HG03354 (cell line): ENCODE measurements at regions not wholly inside any gene's neighbourhood (a gene's known extent, or its start where the extent isn't known, plus 50 kb on each side); places are given as distances from the start of the nearest gene placed in this dataset.
A peak's percentile ranks its signal among the peaks of the same experiment; 100 is the strongest.
"Not testable (repeated sequence)": the region's sequence is repeated elsewhere in the genome, so short reads cannot be mapped to it uniquely, and the experiment has no call there.

Experiments used
- ATAC-seq: cut with Tn5 transposase; IDR thresholded peaks from one replicate; pipeline ENCODE4 v1.9.1; 2021; ENCODE audit warnings: mild to moderate bottlenecking; ENCODE audit not compliant: unreplicated experiment, poor library complexity, severe bottlenecking

- ATAC-seq: no peak
These were observed 655.3 kb downstream of the SH3BGRL start for GRCh38 chrX:81857192-81857591.

GRCh38 chrX:81866873-81867272 is 665.0 kb downstream of the SH3BGRL start:
- no peak for ATAC-seq

GRCh38 chrX:81868979-81869378 is 667.1 kb downstream of the SH3BGRL start:
- no peak for ATAC-seq

GRCh38 chrX:81874807-81875206 is 672.9 kb downstream of the SH3BGRL start:
- ATAC-seq: no peak

GRCh38 chrX:81875800-81876199 is 673.9 kb downstream of the SH3BGRL start:
- ATAC-seq: no peak

- ATAC-seq: no peak
These were observed 674.5 kb downstream of the SH3BGRL start for GRCh38 chrX:81876437-81876836.

GRCh38 chrX:81890521-81890920 is 688.6 kb downstream of the SH3BGRL start:
- no peak for ATAC-seq

GRCh38 chrX:81900522-81900921 is 698.6 kb downstream of the SH3BGRL start:
- ATAC-seq: no peak

GRCh38 chrX:81925812-81926211 is 723.9 kb downstream of the SH3BGRL start:
- ATAC-seq: no peak

GRCh38 chrX:81945911-81946310 is 744.0 kb downstream of the SH3BGRL start:
- ATAC-seq: not testable (repeated sequence)

- ATAC-seq: no peak
These were observed 755.4 kb downstream of the SH3BGRL start for GRCh38 chrX:81957318-81957717.

- peak; percentile 75 for ATAC-seq
These were observed 756.1 kb downstream of the SH3BGRL start for GRCh38 chrX:81957900-81958545.

GRCh38 chrX:81959964-81960363 is 758.1 kb downstream of the SH3BGRL start:
- ATAC-seq: no peak

- ATAC-seq: not testable (repeated sequence)
These were observed 772.5 kb downstream of the SH3BGRL start for GRCh38 chrX:81974413-81974812.

GRCh38 chrX:81979806-81980515 is 778.1 kb downstream of the SH3BGRL start:
- ATAC-seq: no peak

GRCh38 chrX:81987217-81987616 is 785.3 kb downstream of the SH3BGRL start:
- not testable (repeated sequence) for ATAC-seq

- ATAC-seq: no peak
These were observed 794.3 kb downstream of the SH3BGRL start for GRCh38 chrX:81996166-81996565.

GRCh38 chrX:82029571-82030218 is 827.8 kb downstream of the SH3BGRL start:
- ATAC-seq: no peak

GRCh38 chrX:82031250-82031649 is 829.3 kb downstream of the SH3BGRL start:
- ATAC-seq: no peak

- no peak for ATAC-seq
These were observed 836.9 kb downstream of the SH3BGRL start for GRCh38 chrX:82038793-82039192.

GRCh38 chrX:82041034-82041433 is 839.1 kb downstream of the SH3BGRL start:
- no peak for ATAC-seq
